HG03060 (cell line): ENCODE measurements at regions not wholly inside any gene's neighbourhood (a gene's known extent, or its start where the extent isn't known, plus 50 kb on each side); places are given as distances from the start of the nearest gene placed in this dataset.
"Not testable (repeated sequence)": the region's sequence is repeated elsewhere in the genome, so short reads cannot be mapped to it uniquely, and the experiment has no call there.

ENCODE experiments used
- ATAC-seq: cut with Tn5 transposase; IDR thresholded peaks from one replicate; pipeline ENCODE4 v1.9.1; 2021; ENCODE audit warnings: low read depth, moderate number of reproducible peaks; ENCODE audit not compliant: unreplicated experiment

GRCh38 chr4:75422998-75423397 lies 91.2 kb downstream of the RCHY1 start:
- no peak for ATAC-seq

- ATAC-seq = no peak
These were observed 101.5 kb downstream of the RCHY1 start for GRCh38 chr4:75412746-75413145.

DNA sequence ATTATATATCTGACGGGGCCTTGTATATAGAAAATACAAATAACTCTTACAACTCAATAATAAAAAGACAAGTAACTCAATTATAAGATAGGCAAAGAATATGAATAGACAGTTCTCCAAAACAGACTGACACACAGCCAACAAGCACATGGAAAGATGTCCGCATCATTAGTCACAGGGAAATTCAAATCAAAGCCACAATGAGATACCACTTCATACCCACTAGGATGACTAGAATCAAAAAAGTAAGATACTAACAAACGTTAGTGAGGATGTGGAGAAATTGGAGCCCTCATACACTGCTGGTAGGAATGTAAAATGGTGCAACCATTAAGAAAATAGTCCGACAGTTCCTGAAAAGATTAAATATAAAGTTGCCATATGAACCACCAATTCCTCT lies 115.7 kb downstream of the RCHY1 start:
- ATAC-seq = no peak

DNA sequence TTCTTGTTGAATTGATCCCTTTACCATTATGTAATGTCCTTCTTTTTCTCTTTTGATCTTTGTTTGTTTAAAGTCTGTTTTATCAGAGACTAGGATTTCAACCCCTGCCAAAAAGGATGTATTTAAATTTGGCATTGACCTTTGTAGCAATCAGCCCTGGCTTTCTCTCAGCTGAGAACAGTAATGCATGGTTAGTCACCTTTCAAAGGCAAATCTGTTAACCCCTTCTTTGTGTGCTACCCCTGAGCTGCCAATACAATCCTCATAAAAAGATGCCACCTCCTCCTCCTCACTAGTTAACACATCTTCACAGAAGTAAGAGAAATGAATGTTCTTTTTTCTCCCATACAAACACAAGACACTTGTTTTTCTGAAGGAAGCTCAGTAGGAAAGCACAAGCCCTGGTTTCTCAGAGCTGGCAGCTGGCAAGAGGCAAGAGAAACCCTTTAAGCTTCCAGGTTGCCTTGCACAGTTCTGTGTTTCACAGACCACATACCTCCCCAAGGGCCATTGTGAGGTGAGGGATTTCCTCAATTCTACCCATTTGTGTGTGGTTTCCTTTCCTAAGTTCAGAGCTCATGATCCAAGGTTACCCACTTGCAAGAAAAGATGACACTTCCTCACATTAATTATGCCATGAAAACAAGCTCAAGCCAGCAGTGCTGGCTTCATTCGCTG lies 122.6 kb downstream of the RCHY1 start:
- ATAC-seq = no peak

DNA sequence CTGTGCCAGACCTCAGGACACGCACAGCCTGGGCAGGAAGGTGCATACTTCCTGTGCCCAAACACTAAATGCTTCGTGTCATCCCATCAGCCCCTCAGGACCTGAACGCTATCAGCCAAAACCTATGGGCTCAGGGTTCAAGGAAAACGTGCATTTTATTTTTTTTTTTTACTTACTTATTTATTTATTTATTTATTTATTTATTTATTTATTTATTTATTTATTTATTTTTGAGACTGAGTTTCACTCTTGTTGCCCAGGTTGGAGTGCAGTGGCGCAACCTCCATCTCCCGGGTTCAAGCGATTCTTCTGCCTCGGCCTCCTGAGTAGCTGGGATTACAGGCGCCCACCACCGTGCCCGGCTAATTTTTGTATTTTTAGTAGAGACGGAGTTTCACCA lies 127.8 kb downstream of the RCHY1 start:
- not testable (repeated sequence) for ATAC-seq

DNA sequence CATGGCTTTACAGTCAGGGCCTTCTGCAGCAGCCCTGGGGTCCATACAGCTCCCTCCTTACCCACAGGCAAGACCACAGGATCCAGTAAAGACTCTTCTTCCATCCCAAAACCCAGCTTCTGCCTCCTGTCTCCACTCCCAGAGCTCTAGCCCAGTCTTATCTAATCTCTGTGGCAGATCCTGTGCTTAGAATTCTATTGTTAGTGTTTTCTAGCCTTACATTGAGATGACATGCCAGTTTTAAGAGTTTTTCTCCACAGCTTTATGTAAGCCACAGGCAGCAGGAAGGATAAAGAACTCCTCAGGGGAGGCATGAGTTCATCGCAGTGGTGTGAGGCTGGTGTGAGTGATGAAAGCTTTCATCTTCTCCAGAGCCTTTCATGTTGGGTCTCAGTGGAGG lies 129.1 kb downstream of the RCHY1 start:
- ATAC-seq = no peak

GRCh38 chr4:75376543-75376942 lies 137.7 kb downstream of the RCHY1 start:
- no peak for ATAC-seq

- ATAC-seq = no peak
These were observed 142.3 kb downstream of the RCHY1 start for GRCh38 chr4:75371915-75372314.

- ATAC-seq = no peak
These were observed 143.6 kb downstream of the RCHY1 start for GRCh38 chr4:75370576-75370975.

DNA sequence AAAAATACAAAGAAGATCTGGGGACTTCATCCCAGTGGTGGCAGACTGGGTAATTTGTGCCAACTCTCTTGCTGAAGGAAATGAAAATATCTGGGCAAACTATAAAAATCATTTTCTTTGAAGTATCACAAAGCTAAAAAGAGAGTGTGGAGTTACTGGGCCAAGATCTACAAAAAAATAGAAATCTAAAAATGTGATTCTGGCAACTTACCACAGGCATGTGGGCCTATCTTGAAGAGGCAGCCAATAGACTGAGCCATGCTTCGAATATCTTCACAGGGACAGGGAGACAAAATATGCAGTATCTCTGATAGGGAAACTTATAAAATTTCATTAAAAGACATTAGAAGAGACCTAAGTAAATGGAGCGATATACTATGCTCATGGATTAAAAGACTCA lies 168.8 kb downstream of the RCHY1 start:
- ATAC-seq = no peak

DNA sequence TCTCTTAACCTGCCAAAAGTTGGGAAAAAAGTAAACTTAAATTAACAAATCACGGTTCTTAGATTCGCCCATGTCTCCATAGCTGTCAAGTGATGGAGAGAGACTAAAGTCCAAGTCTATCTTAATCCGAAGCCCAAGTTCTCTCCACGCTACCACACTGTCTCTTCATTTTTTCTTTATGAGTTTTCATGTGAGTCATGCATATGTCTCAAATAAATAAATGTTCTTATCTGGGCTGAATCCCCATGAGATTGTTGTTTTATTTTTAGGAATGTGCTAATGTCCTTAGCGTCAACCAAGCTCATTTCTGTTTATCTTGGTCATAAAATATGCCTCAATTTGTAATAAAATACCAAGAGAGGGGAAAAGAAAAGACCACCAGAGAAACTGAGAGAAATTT lies 169.3 kb downstream of the RCHY1 start:
- no peak for ATAC-seq

DNA sequence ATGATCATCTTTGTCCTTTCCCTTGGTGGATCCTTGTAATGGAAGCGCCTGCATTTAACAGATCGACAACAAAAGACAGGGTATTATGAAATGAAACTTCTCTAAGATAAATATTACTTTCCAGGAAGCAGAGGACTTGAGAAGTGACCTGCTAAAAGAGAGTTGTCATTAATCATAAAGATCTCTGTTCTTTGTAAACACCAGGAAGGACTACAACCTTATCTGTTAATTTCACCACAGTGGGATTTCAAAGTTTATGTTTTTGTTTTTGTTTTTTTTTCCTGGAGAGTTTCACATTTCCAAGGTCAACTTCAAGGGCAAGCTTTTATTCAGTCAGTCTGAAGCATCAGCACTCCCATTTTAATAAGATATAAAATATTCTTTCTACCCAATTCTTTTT lies 170.9 kb downstream of the RCHY1 start:
- ATAC-seq = no peak

DNA sequence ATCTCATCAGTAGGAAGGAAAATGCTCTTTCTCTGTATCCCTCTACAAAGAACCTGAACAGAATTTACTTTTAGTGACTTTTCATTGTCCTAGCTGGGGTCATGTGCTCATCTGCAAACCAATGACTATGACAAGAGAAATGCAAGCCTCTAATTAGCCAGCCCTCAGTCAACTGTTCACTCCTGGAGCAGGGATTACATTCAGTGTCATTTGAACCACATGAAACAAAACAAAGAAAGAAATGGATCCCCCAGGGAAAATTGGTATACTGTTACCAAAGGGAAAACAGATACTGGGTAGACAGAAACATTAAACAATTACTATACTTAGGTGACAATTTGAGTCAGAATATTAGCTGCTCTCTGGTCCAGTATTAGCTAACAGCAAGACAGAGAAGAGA lies 173.6 kb downstream of the RCHY1 start:
- no peak for ATAC-seq

DNA sequence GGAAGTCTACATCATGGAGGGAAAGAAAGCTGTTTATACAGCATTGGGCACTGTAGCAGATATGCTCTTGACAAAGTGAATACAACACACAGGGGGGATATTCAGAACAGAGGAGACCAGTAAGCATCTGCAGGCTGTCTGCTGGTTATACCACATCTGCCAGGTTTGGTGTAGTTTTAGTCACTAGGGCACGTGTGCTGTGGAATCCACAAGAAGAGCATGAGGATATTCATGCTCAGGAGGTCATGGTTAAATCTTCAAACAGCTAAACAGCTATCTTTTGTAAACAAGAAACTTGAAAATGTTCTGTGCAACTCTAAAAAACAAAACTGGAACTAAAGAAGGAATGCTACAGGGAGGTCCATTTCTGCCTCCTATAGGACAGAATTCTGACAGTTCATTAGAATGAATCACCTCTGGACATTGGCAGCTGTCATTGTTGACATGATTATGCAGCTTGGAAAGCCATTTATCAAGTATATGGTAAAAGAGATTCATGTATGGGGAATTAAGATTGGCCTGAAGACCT lies 175.8 kb downstream of the RCHY1 start:
- no peak for ATAC-seq

- no peak for ATAC-seq
These were observed 186.2 kb downstream of the RCHY1 start for GRCh38 chr4:75327804-75328512.

GRCh38 chr4:75325318-75325979 lies 188.8 kb downstream of the RCHY1 start:
- no peak for ATAC-seq

- ATAC-seq = no peak
These were observed 192.7 kb downstream of the RCHY1 start for GRCh38 chr4:75321484-75321883.

- not testable (repeated sequence) for ATAC-seq
These were observed 196.6 kb downstream of the RCHY1 start for GRCh38 chr4:75317641-75318040.

DNA sequence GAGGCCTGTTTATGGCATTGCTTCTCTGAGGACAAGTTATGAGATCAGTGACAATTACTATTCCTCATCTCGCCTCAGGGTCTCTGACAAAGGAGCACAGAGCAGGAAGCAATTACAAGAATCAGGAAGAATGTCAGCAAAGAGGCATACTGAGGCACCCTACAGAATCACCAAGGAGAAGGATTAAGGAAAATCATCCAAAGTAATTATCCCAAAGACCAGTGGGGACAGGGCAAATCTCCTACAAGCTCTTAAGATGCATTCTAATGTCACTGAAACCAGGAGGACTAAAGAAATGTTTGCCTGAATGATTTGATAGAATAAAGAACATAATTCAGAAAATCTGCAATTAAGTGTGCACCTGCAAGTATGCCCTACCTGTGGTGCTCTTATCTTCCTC lies 206.2 kb downstream of the RCHY1 start:
- ATAC-seq = no peak

DNA sequence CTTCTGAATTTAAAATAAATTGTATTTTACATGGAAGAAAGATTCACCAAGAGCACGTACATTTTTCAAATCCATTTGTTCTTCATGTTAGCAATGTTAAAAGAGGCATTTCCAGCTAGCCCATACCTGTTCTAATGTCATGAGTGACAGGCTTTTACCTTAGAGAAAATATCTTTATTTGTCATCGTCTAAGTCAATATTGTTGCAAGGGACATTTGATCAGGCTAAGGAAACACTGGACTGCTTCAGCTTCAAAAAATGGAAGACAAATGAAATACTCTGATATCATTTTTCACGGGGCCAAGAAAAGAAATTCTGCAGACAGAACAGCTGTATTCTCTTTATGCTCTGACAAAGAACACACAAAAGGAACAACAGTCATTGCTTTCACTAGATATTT lies 207.7 kb downstream of the RCHY1 start:
- no peak for ATAC-seq

- ATAC-seq = no peak
These were observed 211.6 kb downstream of the RCHY1 start for GRCh38 chr4:75302648-75303047.
